Fibroblast of lung (primary cell): ENCODE measurements at regions not wholly inside any gene's neighbourhood (a gene's known extent, or its start where the extent isn't known, plus 50 kb on each side); places are given as distances from the start of the nearest gene placed in this dataset.

Experiments
- CTCF ChIP-seq, 2 donors: IDR thresholded peaks in 1 of 2; conservative IDR thresholded peaks in 1 of 2; 1 replicate in 1 of 2; 2 replicates in 1 of 2; pipeline ENCODE4 v1.5.1; 2011 to 2012; ENCODE audit warnings: low read length in 2 of 2, control low read depth in 1 of 2, inconsistent platforms in 1 of 2, low read depth in 1 of 2, mild to moderate bottlenecking in 1 of 2
- EZH2 ChIP-seq: IDR thresholded peaks from 2 replicates; pipeline ENCODE4 v1.5.1; 2012; ENCODE audit warnings: low read length, control low read depth, mild to moderate bottlenecking; ENCODE audit errors: missing control alignments

GRCh38 chr6:170190046-170190445, 100.8 kb downstream of the DLL1 start:
- TF ChIP-seq CTCF (conservative IDR thresholded peaks at IDR 0.05 in 1 of 2, IDR thresholded peaks at IDR 0.05 in 1 of 2; ENCODE audit: low read depth in 1 of 2, low read length in 2 of 2) (no peak), EZH2 (no peak)
